G401.6 (cell line): ENCODE measurements at regions not wholly inside any gene's neighbourhood (a gene's known extent, or its start where the extent isn't known, plus 50 kb on each side); places are given as distances from the start of the nearest gene placed in this dataset.
A peak's percentile ranks its signal among the peaks of the same experiment; 100 is the strongest.
"Not testable (repeated sequence)": the region's sequence is repeated elsewhere in the genome, so short reads cannot be mapped to it uniquely, and the experiment has no call there.

ENCODE experiments used
- FAIRE-seq: peaks from 2 replicates; lab custom pipeline; 2012; peaks lifted over from hg19 to GRCh38; lab: Jason Lieb, UNC

GRCh38 chr1:219433001-219433400 is 179.9 kb downstream of the ZC3H11B start:
- no peak for FAIRE-seq

- FAIRE-seq = no peak
Measured at GRCh38 chr1:219432191-219432606, 180.7 kb downstream of the ZC3H11B start.

- no peak for FAIRE-seq
Measured at GRCh38 chr1:219430419-219430818, 182.5 kb downstream of the ZC3H11B start.

GRCh38 chr1:219428651-219429050 is 184.3 kb downstream of the ZC3H11B start:
- FAIRE-seq = no peak

GRCh38 chr1:219427989-219428388 is 184.9 kb downstream of the ZC3H11B start:
- no peak for FAIRE-seq

- no peak for FAIRE-seq
Measured at GRCh38 chr1:219427403-219427802, 185.5 kb downstream of the ZC3H11B start.

- no peak for FAIRE-seq
Measured at GRCh38 chr1:219422811-219423598, 189.9 kb downstream of the ZC3H11B start.

GRCh38 chr1:219420913-219421312 is 192.0 kb downstream of the ZC3H11B start:
- FAIRE-seq = no peak

- no peak for FAIRE-seq
Measured at GRCh38 chr1:219419860-219420259, 193.0 kb downstream of the ZC3H11B start.

GRCh38 chr1:219419065-219419464 is 193.8 kb downstream of the ZC3H11B start:
- no peak for FAIRE-seq

GRCh38 chr1:219417610-219418009 is 195.3 kb downstream of the ZC3H11B start:
- no peak for FAIRE-seq

GRCh38 chr1:219416598-219417238 is 196.2 kb downstream of the ZC3H11B start:
- FAIRE-seq = peak; percentile 19

- FAIRE-seq = no peak
Measured at GRCh38 chr1:219415915-219416314, 197.0 kb downstream of the ZC3H11B start.

GRCh38 chr1:219415433-219415832 is 197.5 kb downstream of the ZC3H11B start:
- FAIRE-seq = no peak

GRCh38 chr1:219414250-219414649 is 198.7 kb downstream of the ZC3H11B start:
- FAIRE-seq = no peak

GRCh38 chr1:219413536-219413935 is 199.4 kb downstream of the ZC3H11B start:
- FAIRE-seq = no peak

- no peak for FAIRE-seq
Measured at GRCh38 chr1:219412772-219413171, 200.1 kb downstream of the ZC3H11B start.

GRCh38 chr1:219410721-219411120 is 202.2 kb downstream of the ZC3H11B start:
- not testable (repeated sequence) for FAIRE-seq

GRCh38 chr1:219405531-219406331 is 207.2 kb downstream of the ZC3H11B start:
- FAIRE-seq = no peak

- no peak for FAIRE-seq
Measured at GRCh38 chr1:219404629-219405028, 208.3 kb downstream of the ZC3H11B start.

- FAIRE-seq = no peak
Measured at GRCh38 chr1:219402925-219403324, 210.0 kb downstream of the ZC3H11B start.

GRCh38 chr1:219401724-219402625 is 210.9 kb downstream of the ZC3H11B start:
- no peak for FAIRE-seq
